ENCODE measurements at regions not wholly inside any gene's neighbourhood (a gene's known extent, or its start where the extent isn't known, plus 50 kb on each side); places are given as distances from the start of the nearest gene placed in this dataset.

DNA sequence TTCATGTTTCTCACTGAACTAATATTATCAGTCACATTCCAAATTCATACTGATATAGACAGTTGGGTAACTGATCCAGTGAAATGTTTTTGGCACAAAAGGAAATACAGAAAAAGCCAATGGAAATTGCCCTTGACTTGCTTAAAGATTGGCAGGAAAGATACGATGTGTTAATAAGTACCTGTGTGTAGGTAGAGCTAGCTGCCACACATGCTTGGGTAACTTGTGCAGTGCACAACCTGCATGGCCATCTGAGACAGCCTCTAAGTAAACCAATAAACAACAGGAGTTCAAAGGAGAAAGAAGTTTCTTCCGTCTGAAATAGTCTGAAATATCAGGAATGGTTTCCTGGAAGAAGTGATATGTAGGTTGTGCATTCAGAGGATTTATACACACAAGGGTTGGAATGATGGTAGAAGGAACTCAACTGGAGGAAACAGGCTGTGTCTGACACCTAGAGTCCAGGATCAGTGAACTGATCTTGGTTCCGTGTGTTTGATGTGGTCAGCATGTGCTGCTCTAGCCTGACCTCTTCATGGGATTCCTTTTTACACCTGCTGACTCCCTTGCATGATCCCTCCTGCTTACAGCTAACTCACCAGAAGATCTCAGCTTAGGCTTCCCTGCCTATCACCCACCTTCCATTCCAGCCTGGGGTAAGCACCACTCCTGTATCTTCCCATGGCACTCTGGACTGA, 81.4 kb upstream of the KRR1 start:
- H3K4me3 Mint-ChIP-seq, result no peak overlapping the region
- CTCF ChIA-PET, result no interaction called here
- ATAC-seq, result no peak
- H3K4me1 Mint-ChIP-seq, result peaks cover 4% of the 10 kb centered on the region
- POLR2A ChIA-PET, result no interaction called here
- intact Hi-C loops (cut with DNase I, micrococcal nuclease), result no loop called here
- H3K27me3 Mint-ChIP-seq, result peaks cover 22% of the 10 kb centered on the region
- no peak overlapping the region for H3K27ac Mint-ChIP-seq
- H3K9me3 Mint-ChIP-seq (ENCODE audit: low read depth), result no peaks in the 10 kb centered on the region
- H3K36me3 Mint-ChIP-seq (ENCODE audit: low read depth), result no peaks in the 10 kb centered on the region
- no peak for DNase-seq

- DNase-seq, result no peak
- CTCF ChIA-PET, result interaction anchor here (1.0 kb wide), 1 partner anchor 17 kb away, joined by 4 read pairs; no protein-coding TSS in a partner anchor
- ATAC-seq, result no peak
- POLR2A ChIA-PET, result no interaction called here
- intact Hi-C loops (cut with DNase I, micrococcal nuclease), result no loop called here
- H3K27ac Mint-ChIP-seq, result no peak overlapping the region
- peaks cover 4% of the 10 kb centered on the region for H3K4me1 Mint-ChIP-seq
- H3K27me3 Mint-ChIP-seq, result peaks cover 23% of the 10 kb centered on the region
- H3K36me3 Mint-ChIP-seq (ENCODE audit: low read depth), result no peaks in the 10 kb centered on the region
- no peaks in the 10 kb centered on the region for H3K9me3 Mint-ChIP-seq (ENCODE audit: low read depth)
- H3K4me3 Mint-ChIP-seq, result no peak overlapping the region
Observed at GRCh38 chr12:75592086-75592485, 80.7 kb upstream of the KRR1 start.

DNA sequence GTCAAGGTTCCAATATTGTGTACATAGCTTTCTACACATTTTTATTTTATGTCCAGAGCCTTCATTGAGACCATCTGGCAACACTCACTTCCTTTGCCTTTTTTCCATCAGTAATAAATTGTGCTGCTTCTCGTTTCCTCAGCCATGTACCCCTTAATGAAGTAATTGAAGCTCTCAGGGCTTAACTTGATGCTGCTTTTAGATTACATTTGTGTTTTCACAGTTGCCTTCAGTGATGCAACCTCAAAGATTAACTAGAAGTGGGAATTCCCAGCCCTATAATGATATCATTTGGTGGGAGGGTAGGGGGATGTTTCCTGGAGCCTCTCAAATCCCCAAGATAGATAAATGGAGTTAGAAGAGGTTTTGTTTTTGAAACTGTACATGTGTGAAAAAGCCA, 80.2 kb upstream of the KRR1 start:
- CTCF ChIA-PET, result interaction anchor here (1.0 kb wide), 1 partner anchor 16 kb away, joined by 4 read pairs; no protein-coding TSS in a partner anchor
- Mint-ChIP-seq H3K4me1 (peaks cover 4% of the 10 kb centered on the region), H3K36me3 (ENCODE audit: low read depth) (no peaks in the 10 kb centered on the region), H3K4me3 (no peak overlapping the region), H3K9me3 (ENCODE audit: low read depth) (no peaks in the 10 kb centered on the region), H3K27me3 (peaks cover 23% of the 10 kb centered on the region), H3K27ac (no peak overlapping the region)
- no peak for ATAC-seq
- POLR2A ChIA-PET, result no interaction called here
- no peak for DNase-seq
- intact Hi-C loops (cut with DNase I, micrococcal nuclease), result no loop called here

DNA sequence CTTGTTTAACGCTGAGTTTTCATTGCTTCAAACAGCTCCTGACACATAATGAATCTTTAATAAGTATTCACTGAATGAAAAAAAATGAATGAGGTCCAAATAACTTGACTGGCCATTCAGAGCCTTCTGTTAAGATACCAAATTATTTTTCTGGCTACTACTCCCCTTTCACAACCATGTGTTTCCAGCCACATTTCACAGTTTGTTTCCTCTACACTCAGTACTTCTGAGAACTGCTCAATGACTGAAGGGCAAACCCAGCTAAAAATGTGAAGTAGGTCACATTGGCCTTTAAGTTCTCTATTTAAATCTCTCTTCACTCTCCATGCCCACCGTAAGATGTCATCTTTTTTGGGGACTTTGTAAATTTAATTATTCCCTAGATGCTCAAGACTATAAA, 78.4 kb upstream of the KRR1 start:
- Mint-ChIP-seq H3K27me3 (peaks cover 26% of the 10 kb centered on the region), H3K4me3 (no peak overlapping the region), H3K9me3 (ENCODE audit: low read depth) (no peaks in the 10 kb centered on the region), H3K27ac (no peak overlapping the region), H3K4me1 (peaks cover 4% of the 10 kb centered on the region), H3K36me3 (ENCODE audit: low read depth) (no peaks in the 10 kb centered on the region)
- ATAC-seq (no peak), DNase-seq (no peak)
- intact Hi-C loops (cut with DNase I, micrococcal nuclease), result no loop called here
- ChIA-PET CTCF (no interaction called here), POLR2A (no interaction called here)

DNA sequence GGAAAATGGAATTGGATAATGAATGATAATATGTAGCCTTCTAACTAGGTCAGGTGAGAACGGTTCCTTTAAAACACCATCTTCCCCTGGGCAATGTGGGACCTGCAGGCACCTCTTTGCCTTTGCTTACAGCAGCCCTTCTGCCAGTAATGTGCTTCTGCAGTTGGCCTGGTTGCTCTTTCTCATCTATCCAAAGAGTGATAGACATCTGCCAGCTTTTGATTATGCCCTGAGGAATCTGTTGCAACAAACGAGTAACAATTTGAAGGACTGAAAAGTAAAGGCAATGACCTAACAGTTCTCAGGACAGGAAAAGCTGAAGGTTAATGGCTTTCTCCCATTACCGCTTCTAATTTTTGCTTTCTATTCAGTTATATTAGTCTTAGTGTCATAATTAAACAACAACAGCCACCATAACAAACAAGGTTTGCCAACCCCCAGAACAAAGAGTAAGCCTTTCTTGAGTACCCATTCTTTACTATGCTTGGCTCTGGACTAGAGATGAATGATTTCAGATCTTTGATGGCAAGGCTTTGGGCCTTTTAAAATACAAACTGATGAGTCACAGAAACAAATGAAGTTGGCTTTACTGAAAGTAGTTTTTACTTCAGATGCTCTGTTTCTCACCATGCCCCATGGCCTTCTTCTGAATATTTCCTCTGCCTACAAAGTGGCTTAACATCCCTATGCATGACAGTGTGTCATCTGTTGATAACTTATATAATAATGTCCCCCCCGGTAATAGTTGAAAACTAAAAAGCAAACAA, 76.1 kb upstream of the KRR1 start:
- CTCF ChIA-PET, result no interaction called here

DNA sequence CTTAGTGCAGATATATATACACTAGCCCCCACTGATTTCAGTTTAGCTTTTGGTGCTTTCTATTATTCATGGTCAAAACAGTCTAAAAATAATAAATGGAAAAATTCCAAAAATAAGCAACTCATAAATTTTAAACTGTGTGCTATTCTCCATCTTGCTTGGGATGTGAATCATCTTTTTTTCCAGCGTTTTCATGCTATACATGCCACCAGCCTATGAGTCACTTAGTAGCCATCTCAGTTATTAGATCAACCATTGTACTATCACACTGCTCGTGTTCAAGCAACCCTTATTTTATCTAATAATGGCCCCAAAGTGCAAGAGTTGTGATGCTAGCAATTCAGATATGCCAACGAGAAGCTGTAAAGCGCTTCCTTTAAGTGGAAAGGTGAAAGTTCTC, 73.9 kb upstream of the KRR1 start:
- no peak for DNase-seq
- H3K9me3 Mint-ChIP-seq (ENCODE audit: low read depth), result no peaks in the 10 kb centered on the region

More for the DNA sequence above, 76.1 kb upstream of the KRR1 start:
- H3K4me1 Mint-ChIP-seq, result peaks cover 4% of the 10 kb centered on the region
- intact Hi-C loops (cut with DNase I, micrococcal nuclease), result no loop called here
- no peak overlapping the region for H3K27ac Mint-ChIP-seq
- ATAC-seq (no peak), DNase-seq (no peak)
- no peaks in the 10 kb centered on the region for H3K36me3 Mint-ChIP-seq (ENCODE audit: low read depth)
- POLR2A ChIA-PET, result no interaction called here
- peaks cover 22% of the 10 kb centered on the region for H3K27me3 Mint-ChIP-seq
- H3K9me3 Mint-ChIP-seq (ENCODE audit: low read depth), result no peaks in the 10 kb centered on the region
- no peak overlapping the region for H3K4me3 Mint-ChIP-seq

GRCh38 chr12:75583355-75583754, 71.9 kb upstream of the KRR1 start:
- DNase-seq, result no peak
- intact Hi-C loops (cut with DNase I, micrococcal nuclease), result no loop called here
- H3K9me3 Mint-ChIP-seq (ENCODE audit: low read depth), result no peaks in the 10 kb centered on the region
- CTCF ChIA-PET, result no interaction called here
- H3K27me3 Mint-ChIP-seq, result peaks cover 14% of the 10 kb centered on the region
- POLR2A ChIA-PET, result no interaction called here
- H3K27ac Mint-ChIP-seq, result no peak overlapping the region
- no peaks in the 10 kb centered on the region for H3K36me3 Mint-ChIP-seq (ENCODE audit: low read depth)
- no peak for ATAC-seq
- no peaks in the 10 kb centered on the region for H3K4me1 Mint-ChIP-seq
- H3K4me3 Mint-ChIP-seq, result no peak overlapping the region

More for the DNA sequence above, 73.9 kb upstream of the KRR1 start:
- H3K4me1 Mint-ChIP-seq, result peaks cover 4% of the 10 kb centered on the region
- no peaks in the 10 kb centered on the region for H3K36me3 Mint-ChIP-seq (ENCODE audit: low read depth)
- no peak overlapping the region for H3K27ac Mint-ChIP-seq
- POLR2A ChIA-PET, result no interaction called here
- CTCF ChIA-PET, result interaction anchor here (1.1 kb wide), 1 partner anchor 27 kb away, joined by 3 read pairs; no protein-coding TSS in a partner anchor
- ATAC-seq, result no peak
- intact Hi-C loops (cut with DNase I, micrococcal nuclease), result no loop called here
- H3K4me3 Mint-ChIP-seq, result no peak overlapping the region
- H3K27me3 Mint-ChIP-seq, result peaks cover 21% of the 10 kb centered on the region

- Mint-ChIP-seq H3K27me3 (peaks cover 10% of the 10 kb centered on the region), H3K36me3 (ENCODE audit: low read depth) (no peaks in the 10 kb centered on the region), H3K27ac (no peak overlapping the region), H3K9me3 (ENCODE audit: low read depth) (no peaks in the 10 kb centered on the region), H3K4me3 (no peak overlapping the region), H3K4me1 (no peaks in the 10 kb centered on the region)
- intact Hi-C loops (cut with DNase I, micrococcal nuclease), result no loop called here
- ChIA-PET CTCF (no interaction called here), POLR2A (no interaction called here)
- ATAC-seq (no peak), DNase-seq (no peak)
Observed at GRCh38 chr12:75581515-75581914, 70.1 kb upstream of the KRR1 start.

DNA sequence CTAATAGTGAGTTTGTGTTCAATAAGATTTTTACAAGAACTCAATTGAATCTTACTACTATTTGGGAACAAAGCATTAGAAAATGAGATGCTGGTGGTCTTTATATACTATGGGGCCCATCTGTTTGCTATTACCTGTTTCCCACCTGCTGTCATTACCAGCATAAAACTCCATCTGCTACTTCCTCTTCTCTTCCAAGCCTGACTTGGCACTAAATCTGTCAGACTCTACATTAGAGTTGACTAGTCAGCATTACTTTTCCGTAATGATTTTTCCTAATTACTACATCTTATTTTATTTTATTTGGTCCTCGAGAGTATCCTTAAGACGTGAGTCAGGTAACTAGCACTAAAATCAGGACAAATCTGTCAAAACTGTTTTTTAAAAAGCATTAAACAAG, 68.1 kb upstream of the KRR1 start:
- peaks cover 7% of the 10 kb centered on the region for H3K27me3 Mint-ChIP-seq
- POLR2A ChIA-PET, result no interaction called here
- no peaks in the 10 kb centered on the region for H3K36me3 Mint-ChIP-seq (ENCODE audit: low read depth)
- CTCF ChIA-PET, result no interaction called here
- H3K27ac Mint-ChIP-seq, result no peak overlapping the region
- intact Hi-C loops (cut with DNase I, micrococcal nuclease), result no loop called here
- no peaks in the 10 kb centered on the region for H3K9me3 Mint-ChIP-seq (ENCODE audit: low read depth)
- H3K4me1 Mint-ChIP-seq, result no peaks in the 10 kb centered on the region
- no peak overlapping the region for H3K4me3 Mint-ChIP-seq
- no peak for ATAC-seq
- DNase-seq, result no peak

DNA sequence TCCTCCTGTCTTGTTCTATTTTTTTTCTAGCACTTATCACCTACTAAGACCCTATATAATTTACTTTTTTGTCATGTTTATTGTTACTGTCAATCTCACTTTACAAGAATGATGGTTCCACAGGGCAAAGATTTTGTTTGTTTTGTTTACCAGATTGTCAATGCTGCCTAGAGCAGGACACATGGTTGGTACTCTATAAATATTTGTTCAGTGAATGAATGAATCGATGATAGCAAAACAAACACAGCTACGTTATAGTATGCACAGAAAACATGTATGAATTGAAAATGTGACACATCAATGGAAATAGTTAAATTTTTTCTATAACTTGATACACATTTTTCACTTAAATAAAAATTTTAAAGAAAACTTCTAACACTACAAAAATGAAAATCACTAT, 67.1 kb upstream of the KRR1 start:
- H3K4me1 Mint-ChIP-seq, result no peaks in the 10 kb centered on the region
- intact Hi-C loops (cut with DNase I, micrococcal nuclease), result no loop called here
- peaks cover 9% of the 10 kb centered on the region for H3K27me3 Mint-ChIP-seq
- DNase-seq, result no peak
- H3K36me3 Mint-ChIP-seq (ENCODE audit: low read depth), result no peaks in the 10 kb centered on the region
- ChIA-PET POLR2A (no interaction called here), CTCF (no interaction called here)
- no peaks in the 10 kb centered on the region for H3K9me3 Mint-ChIP-seq (ENCODE audit: low read depth)
- no peak overlapping the region for H3K4me3 Mint-ChIP-seq
- ATAC-seq, result no peak
- H3K27ac Mint-ChIP-seq, result no peak overlapping the region

DNA sequence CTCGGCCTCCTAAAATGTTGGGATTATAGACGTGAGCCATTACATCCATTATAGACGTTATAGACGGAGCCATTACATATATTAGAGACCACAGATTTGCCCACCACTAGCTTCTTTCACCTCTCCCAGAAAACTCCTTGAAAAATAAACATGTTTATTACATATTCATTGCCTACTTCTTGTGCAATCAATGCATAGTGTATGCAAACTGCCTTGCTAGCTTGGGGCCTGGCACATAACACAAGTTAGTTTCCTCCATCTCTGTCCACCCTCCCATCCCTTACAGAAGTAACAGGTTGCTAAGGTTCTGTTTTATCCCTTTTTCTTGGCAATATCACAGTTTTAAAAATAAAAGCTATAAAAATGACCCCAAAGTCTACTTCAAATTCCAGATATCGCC, 66.4 kb upstream of the KRR1 start:
- H3K27ac Mint-ChIP-seq, result no peak overlapping the region
- H3K9me3 Mint-ChIP-seq (ENCODE audit: low read depth), result no peaks in the 10 kb centered on the region
- no peaks in the 10 kb centered on the region for H3K4me1 Mint-ChIP-seq
- ATAC-seq (no peak), DNase-seq (no peak)
- H3K27me3 Mint-ChIP-seq, result peaks cover 9% of the 10 kb centered on the region
- H3K4me3 Mint-ChIP-seq, result no peak overlapping the region
- POLR2A ChIA-PET, result interaction anchor here (0.7 kb wide), 1 partner anchor 276 kb away, joined by 4 read pairs; no protein-coding TSS in a partner anchor
- no peaks in the 10 kb centered on the region for H3K36me3 Mint-ChIP-seq (ENCODE audit: low read depth)
- CTCF ChIA-PET, result no interaction called here
- intact Hi-C loops (cut with DNase I, micrococcal nuclease), result no loop called here

GRCh38 chr12:75571656-75572205, 60.3 kb upstream of the KRR1 start:
- Mint-ChIP-seq H3K4me3 (no peak overlapping the region), H3K27me3 (peaks cover 6% of the 10 kb centered on the region), H3K36me3 (ENCODE audit: low read depth) (no peaks in the 10 kb centered on the region), H3K4me1 (no peaks in the 10 kb centered on the region), H3K27ac (no peak overlapping the region), H3K9me3 (ENCODE audit: low read depth) (no peaks in the 10 kb centered on the region)
- ATAC-seq, result no peak
- ChIA-PET CTCF (interaction anchor here (0.6 to 0.7 kb wide), 2 partner anchors 10 to 57 kb away, joined by 3 read pairs; no protein-coding TSS in a partner anchor), POLR2A (no interaction called here)
- DNase-seq, result no peak
- intact Hi-C loops (cut with DNase I, micrococcal nuclease), result no loop called here
